ENCODE measurements at regions not wholly inside any gene's neighbourhood (a gene's known extent, or its start where the extent isn't known, plus 50 kb on each side); places are given as distances from the start of the nearest gene placed in this dataset.

GRCh38 chr15:95261546-95261945, 1030.2 kb downstream of the MCTP2 start:
- no peaks in the 10 kb centered on the region for H3K36me3 ChIP-seq
- no peaks in the 10 kb centered on the region for H3K4me1 ChIP-seq
- TF ChIP-seq, protein P1, sequence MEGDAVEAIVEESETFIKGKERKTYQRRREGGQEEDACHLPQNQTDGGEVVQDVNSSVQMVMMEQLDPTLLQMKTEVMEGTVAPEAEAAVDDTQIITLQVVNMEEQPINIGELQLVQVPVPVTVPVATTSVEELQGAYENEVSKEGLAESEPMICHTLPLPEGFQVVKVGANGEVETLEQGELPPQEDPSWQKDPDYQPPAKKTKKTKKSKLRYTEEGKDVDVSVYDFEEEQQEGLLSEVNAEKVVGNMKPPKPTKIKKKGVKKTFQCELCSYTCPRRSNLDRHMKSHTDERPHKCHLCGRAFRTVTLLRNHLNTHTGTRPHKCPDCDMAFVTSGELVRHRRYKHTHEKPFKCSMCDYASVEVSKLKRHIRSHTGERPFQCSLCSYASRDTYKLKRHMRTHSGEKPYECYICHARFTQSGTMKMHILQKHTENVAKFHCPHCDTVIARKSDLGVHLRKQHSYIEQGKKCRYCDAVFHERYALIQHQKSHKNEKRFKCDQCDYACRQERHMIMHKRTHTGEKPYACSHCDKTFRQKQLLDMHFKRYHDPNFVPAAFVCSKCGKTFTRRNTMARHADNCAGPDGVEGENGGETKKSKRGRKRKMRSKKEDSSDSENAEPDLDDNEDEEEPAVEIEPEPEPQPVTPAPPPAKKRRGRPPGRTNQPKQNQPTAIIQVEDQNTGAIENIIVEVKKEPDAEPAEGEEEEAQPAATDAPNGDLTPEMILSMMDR (IDR thresholded peaks at IDR 0.05; ENCODE audit: low read depth, low read length), result no peak

GRCh38 chr15:95261968-95262367, 1030.6 kb downstream of the MCTP2 start:
- Histone ChIP-seq H3K9me3 (no peaks in the 10 kb centered on the region), H3K36me3 (no peaks in the 10 kb centered on the region), H3K4me1 (no peaks in the 10 kb centered on the region), H3K27me3 (no peaks in the 10 kb centered on the region), H3K4me3 (ENCODE audit: low read depth, low read length) (no peak overlapping the region)
- no peak for DNase-seq
- TF ChIP-seq, protein P1 (IDR thresholded peaks at IDR 0.05; ENCODE audit: low read depth, low read length), result no peak

More at GRCh38 chr15:95261546-95261945, 1030.2 kb downstream of the MCTP2 start:
- H3K4me3 ChIP-seq (ENCODE audit: low read depth, low read length), result no peak overlapping the region
- no peaks in the 10 kb centered on the region for H3K9me3 ChIP-seq
- DNase-seq, result no peak
- no peaks in the 10 kb centered on the region for H3K27me3 ChIP-seq

- no peaks in the 10 kb centered on the region for H3K9me3 ChIP-seq
- no peaks in the 10 kb centered on the region for H3K36me3 ChIP-seq
- H3K4me3 ChIP-seq (ENCODE audit: low read depth, low read length), result no peak overlapping the region
- TF ChIP-seq, protein P1 (IDR thresholded peaks at IDR 0.05; ENCODE audit: low read depth, low read length), result no peak
- H3K27me3 ChIP-seq, result no peaks in the 10 kb centered on the region
- no peak for DNase-seq
- no peaks in the 10 kb centered on the region for H3K4me1 ChIP-seq
Observed at GRCh38 chr15:95262866-95263564, 1031.7 kb downstream of the MCTP2 start.

DNA sequence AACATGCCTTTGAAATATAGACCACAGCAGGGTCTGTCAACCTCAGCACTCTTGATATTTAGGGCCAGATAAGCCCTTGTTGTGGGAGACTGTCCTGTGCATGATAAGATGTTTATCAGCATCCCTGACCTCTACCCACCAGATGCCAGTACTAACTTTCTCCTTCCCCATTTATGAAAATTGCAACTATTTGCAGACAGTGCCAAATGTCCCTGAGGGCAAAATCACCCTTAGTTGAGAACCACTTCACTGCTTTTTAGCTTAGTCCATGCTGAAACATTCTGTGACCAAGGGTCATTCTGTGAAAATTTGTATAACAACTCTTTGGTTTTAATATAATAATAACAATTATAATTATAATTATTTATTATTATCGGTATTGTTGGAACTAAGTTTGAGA, 1032.4 kb downstream of the MCTP2 start:
- H3K4me1 ChIP-seq, result no peaks in the 10 kb centered on the region
- H3K9me3 ChIP-seq, result no peaks in the 10 kb centered on the region
- H3K4me3 ChIP-seq (ENCODE audit: low read depth, low read length), result no peak overlapping the region
- no peaks in the 10 kb centered on the region for H3K27me3 ChIP-seq
- TF ChIP-seq, protein P1 (IDR thresholded peaks at IDR 0.05; ENCODE audit: low read depth, low read length), result no peak
- H3K36me3 ChIP-seq, result no peaks in the 10 kb centered on the region
- no peak for DNase-seq

DNA sequence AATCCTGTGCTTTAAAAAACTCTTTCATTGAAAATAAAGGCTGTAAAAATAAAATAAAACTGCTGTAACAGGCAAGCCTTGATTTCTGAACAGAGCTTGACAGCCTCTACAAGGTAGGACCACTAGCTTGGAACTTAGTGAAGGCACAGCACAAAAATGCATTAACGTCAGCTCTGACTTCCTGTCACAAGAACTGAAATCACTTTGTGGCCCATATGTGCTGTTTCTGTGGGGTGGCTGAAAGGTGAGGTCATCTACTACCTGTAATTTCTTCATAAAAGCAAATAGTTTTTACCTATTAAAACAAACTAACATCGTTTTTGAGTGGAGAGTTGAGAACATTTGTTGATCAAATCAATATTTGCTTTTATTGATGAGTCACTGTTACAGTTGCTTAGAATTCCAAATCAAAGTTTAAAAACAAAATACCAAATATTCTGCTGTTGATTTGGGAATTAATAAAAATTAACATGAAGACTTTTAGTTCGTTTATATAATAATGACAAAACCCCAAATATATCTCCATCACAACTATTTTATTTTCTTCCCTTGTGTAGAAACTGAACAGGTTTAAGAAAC, 1034.1 kb downstream of the MCTP2 start:
- no peaks in the 10 kb centered on the region for H3K36me3 ChIP-seq
- no peaks in the 10 kb centered on the region for H3K9me3 ChIP-seq
- no peak overlapping the region for H3K4me3 ChIP-seq (ENCODE audit: low read depth, low read length)
- H3K4me1 ChIP-seq, result no peaks in the 10 kb centered on the region
- TF ChIP-seq, protein P1 (IDR thresholded peaks at IDR 0.05; ENCODE audit: low read depth, low read length), result no peak
- no peaks in the 10 kb centered on the region for H3K27me3 ChIP-seq
- DNase-seq, result no peak

GRCh38 chr15:95266451-95267061, 1035.2 kb downstream of the MCTP2 start:
- no peaks in the 10 kb centered on the region for H3K36me3 ChIP-seq
- DNase-seq, result no peak
- H3K4me3 ChIP-seq (ENCODE audit: low read depth, low read length), result no peak overlapping the region
- H3K9me3 ChIP-seq, result no peaks in the 10 kb centered on the region
- no peaks in the 10 kb centered on the region for H3K4me1 ChIP-seq
- H3K27me3 ChIP-seq, result no peaks in the 10 kb centered on the region
- TF ChIP-seq, protein P1 (IDR thresholded peaks at IDR 0.05; ENCODE audit: low read depth, low read length), result no peak
